PFSK-1 (cell line): ENCODE measurements at regions not wholly inside any gene's neighbourhood (a gene's known extent, or its start where the extent isn't known, plus 50 kb on each side); places are given as distances from the start of the nearest gene placed in this dataset.

Experiments
- FOXP2 ChIP-seq: optimal IDR thresholded peaks from 2 replicates; pipeline ENCODE3; 2011; ENCODE audit warnings: borderline replicate concordance, control low read depth, inconsistent platforms; ENCODE audit not compliant: insufficient read depth; ENCODE audit errors: extremely low read length, extremely low read depth
- POLR2AphosphoS5 ChIP-seq: IDR thresholded peaks from 2 replicates; pipeline ENCODE4 v1.6.1; 2012; ENCODE audit warnings: low read depth, mild to moderate bottlenecking, control low read depth, low read length, moderate library complexity
- SIN3A ChIP-seq: IDR thresholded peaks from 2 replicates; pipeline ENCODE4 v1.6.1; 2012; ENCODE audit warnings: mild to moderate bottlenecking, low read length, moderate library complexity, borderline replicate concordance; ENCODE audit not compliant: insufficient read depth
- TAF1 ChIP-seq: IDR thresholded peaks from 2 replicates; pipeline ENCODE4 v1.6.1; 2012; ENCODE audit warnings: low read length, control low read depth, borderline replicate concordance; ENCODE audit not compliant: insufficient read depth
- TF ChIP-seq, protein P1 (sequence below), 2 experiments: IDR thresholded peaks; 2 replicates each; pipeline versions ENCODE4 v1.6.1 to v1.8.0; 2011 to 2012; ENCODE audit warnings: low read depth in 2 of 2, low read length in 2 of 2, control low read depth in 1 of 2, inconsistent platforms in 1 of 2, mild to moderate bottlenecking in 1 of 2, moderate library complexity in 1 of 2; ENCODE audit not compliant: insufficient read depth in 1 of 2

GRCh38 chr13:65347420-65348030 lies 1882.6 kb downstream of the PCDH9 start:
- TF ChIP-seq, protein P1, sequence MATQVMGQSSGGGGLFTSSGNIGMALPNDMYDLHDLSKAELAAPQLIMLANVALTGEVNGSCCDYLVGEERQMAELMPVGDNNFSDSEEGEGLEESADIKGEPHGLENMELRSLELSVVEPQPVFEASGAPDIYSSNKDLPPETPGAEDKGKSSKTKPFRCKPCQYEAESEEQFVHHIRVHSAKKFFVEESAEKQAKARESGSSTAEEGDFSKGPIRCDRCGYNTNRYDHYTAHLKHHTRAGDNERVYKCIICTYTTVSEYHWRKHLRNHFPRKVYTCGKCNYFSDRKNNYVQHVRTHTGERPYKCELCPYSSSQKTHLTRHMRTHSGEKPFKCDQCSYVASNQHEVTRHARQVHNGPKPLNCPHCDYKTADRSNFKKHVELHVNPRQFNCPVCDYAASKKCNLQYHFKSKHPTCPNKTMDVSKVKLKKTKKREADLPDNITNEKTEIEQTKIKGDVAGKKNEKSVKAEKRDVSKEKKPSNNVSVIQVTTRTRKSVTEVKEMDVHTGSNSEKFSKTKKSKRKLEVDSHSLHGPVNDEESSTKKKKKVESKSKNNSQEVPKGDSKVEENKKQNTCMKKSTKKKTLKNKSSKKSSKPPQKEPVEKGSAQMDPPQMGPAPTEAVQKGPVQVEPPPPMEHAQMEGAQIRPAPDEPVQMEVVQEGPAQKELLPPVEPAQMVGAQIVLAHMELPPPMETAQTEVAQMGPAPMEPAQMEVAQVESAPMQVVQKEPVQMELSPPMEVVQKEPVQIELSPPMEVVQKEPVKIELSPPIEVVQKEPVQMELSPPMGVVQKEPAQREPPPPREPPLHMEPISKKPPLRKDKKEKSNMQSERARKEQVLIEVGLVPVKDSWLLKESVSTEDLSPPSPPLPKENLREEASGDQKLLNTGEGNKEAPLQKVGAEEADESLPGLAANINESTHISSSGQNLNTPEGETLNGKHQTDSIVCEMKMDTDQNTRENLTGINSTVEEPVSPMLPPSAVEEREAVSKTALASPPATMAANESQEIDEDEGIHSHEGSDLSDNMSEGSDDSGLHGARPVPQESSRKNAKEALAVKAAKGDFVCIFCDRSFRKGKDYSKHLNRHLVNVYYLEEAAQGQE (IDR thresholded peaks at IDR 0.05; ENCODE audit: insufficient read depth in 1 of 2, low read depth in 2 of 2, low read length in 2 of 2) = no peak

- TF ChIP-seq TAF1 (no peak), SIN3A (no peak)
Measured at GRCh38 chr13:65343898-65344663, 1886.1 kb downstream of the PCDH9 start.

- TF ChIP-seq TAF1 = no peak
- TF ChIP-seq, protein P1 (IDR thresholded peaks at IDR 0.05; ENCODE audit: insufficient read depth in 1 of 2, low read depth in 2 of 2, low read length in 2 of 2) = no peak
- TF ChIP-seq POLR2AphosphoS5 = no peak
- TF ChIP-seq SIN3A = no peak
- no peak for TF ChIP-seq FOXP2
Measured at GRCh38 chr13:65342541-65343337, 1887.4 kb downstream of the PCDH9 start.

- TF ChIP-seq FOXP2 = no peak
- no peak for TF ChIP-seq SIN3A
- TF ChIP-seq, protein P1 (IDR thresholded peaks at IDR 0.05; ENCODE audit: insufficient read depth in 1 of 2, low read depth in 2 of 2, low read length in 2 of 2) = no peak
- no peak for TF ChIP-seq POLR2AphosphoS5
- no peak for TF ChIP-seq TAF1
Measured at GRCh38 chr13:65339241-65339640, 1890.9 kb downstream of the PCDH9 start.

DNA sequence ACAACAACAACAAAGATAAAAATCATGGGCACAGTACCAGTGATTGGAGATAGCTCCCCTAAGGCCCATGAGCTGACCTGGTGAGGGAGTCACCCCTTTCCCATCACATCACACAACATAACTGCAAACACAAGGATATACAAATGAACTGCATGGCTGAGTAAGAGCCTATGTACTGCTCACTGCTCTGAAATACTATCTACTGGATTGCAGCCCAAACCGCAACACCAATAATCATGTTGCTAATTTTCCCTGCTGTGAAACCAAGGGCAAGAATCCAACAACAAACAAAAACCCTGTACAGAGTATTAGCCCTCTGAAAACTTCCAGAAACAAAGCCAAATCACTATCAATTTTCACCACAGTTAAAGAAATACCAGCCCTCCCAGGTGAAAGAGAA lies 1893.2 kb downstream of the PCDH9 start:
- no peak for TF ChIP-seq TAF1

- TF ChIP-seq SIN3A (no peak), TAF1 (no peak), POLR2AphosphoS5 (no peak)
Measured at GRCh38 chr13:65336087-65336749, 1893.9 kb downstream of the PCDH9 start.
